ENCODE measurements at regions not wholly inside any gene's neighbourhood (a gene's known extent, or its start where the extent isn't known, plus 50 kb on each side); places are given as distances from the start of the nearest gene placed in this dataset.

GRCh38 chr2:121101093-121101715, 183.8 kb downstream of the TFCP2L1 start:
- in situ Hi-C loops (cut with HindIII; ENCODE audit: low pct_unique_long_range_greater_than_20kb, low sequenced_read_pairs), result no loop called here
- DNase-seq (ENCODE audit: low read depth, low spot score), result no peak

GRCh38 chr2:121102941-121103340, 182.1 kb downstream of the TFCP2L1 start:
- in situ Hi-C loops (cut with HindIII; ENCODE audit: low pct_unique_long_range_greater_than_20kb, low sequenced_read_pairs), result no loop called here
- DNase-seq (ENCODE audit: low read depth, low spot score), result no peak

DNA sequence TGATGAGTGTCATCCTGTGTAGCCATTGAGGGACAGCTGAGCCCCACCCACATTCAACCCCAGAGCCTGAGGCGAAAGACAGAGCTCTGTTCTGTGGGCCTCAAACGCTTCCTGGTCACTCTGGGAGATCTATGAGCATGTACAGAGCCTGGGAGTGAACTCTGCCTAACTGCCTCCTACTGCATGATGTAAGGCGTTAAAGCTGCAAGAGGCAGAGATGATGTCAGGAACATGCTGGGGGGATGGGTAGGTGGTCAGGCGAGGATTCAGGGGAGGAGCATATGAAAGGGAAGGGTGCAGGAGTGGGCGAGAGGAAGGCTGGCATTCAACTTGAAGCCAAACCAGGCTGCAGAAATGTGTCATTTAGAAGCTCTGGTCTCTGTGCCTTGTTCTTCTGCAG, 181.0 kb downstream of the TFCP2L1 start:
- no peak for DNase-seq (ENCODE audit: low read depth, low spot score)
- in situ Hi-C loops (cut with HindIII; ENCODE audit: low pct_unique_long_range_greater_than_20kb, low sequenced_read_pairs), result no loop called here

GRCh38 chr2:121104721-121105141, 180.3 kb downstream of the TFCP2L1 start:
- in situ Hi-C loops (cut with HindIII; ENCODE audit: low pct_unique_long_range_greater_than_20kb, low sequenced_read_pairs), result no loop called here
- DNase-seq (ENCODE audit: low read depth, low spot score), result no peak

DNA sequence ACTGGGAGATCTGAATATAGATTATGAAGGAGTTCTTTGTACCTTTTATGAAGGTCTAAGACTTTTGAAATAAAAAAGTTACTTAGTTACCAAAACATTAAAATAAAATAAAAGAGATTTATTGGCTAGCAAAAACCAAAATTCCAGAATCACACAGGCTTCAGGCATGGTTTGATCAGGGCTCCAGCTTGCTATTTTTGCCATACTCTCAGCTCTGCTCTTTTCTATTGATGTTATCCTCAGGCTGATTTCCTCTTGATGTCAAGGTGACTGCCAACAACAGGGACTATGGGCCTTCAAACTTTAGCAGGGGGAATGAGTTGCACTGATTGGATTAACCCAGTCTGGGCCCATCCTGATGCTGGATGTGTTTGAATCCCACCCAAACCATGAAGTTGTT, 174.1 kb downstream of the TFCP2L1 start:
- in situ Hi-C loops (cut with HindIII; ENCODE audit: low pct_unique_long_range_greater_than_20kb, low sequenced_read_pairs), result no loop called here
- DNase-seq (ENCODE audit: low read depth, low spot score), result no peak

DNA sequence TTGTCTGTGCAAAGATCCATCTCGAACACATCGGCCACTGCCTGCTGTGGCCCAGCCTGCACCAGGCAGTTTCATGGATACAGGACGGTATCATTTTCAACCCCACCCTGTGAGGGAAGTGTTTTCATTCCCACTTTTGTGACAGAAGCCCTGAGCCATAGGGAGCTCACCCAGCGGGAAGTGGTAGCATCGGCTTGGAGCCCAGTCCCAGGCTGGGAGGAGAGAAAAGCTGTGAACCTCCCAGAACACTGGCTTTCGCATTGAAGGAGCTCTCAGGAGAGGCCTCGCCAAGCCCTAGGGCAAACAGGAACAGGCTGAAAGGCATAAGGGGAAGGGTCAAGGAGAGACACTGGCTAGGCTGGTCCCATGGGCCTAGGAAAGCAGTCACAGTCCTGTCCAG, 166.1 kb downstream of the TFCP2L1 start:
- in situ Hi-C loops (cut with HindIII; ENCODE audit: low pct_unique_long_range_greater_than_20kb, low sequenced_read_pairs), result no loop called here
- no peak for DNase-seq (ENCODE audit: low read depth, low spot score)

- in situ Hi-C loops (cut with HindIII; ENCODE audit: low pct_unique_long_range_greater_than_20kb, low sequenced_read_pairs), result no loop called here
- no peak for DNase-seq (ENCODE audit: low read depth, low spot score)
Observed at GRCh38 chr2:121120411-121120810, 164.6 kb downstream of the TFCP2L1 start.

- in situ Hi-C loops (cut with HindIII; ENCODE audit: low pct_unique_long_range_greater_than_20kb, low sequenced_read_pairs), result no loop called here
- DNase-seq (ENCODE audit: low read depth, low spot score), result no peak
Observed at GRCh38 chr2:121120991-121121390, 164.0 kb downstream of the TFCP2L1 start.

- no peak for DNase-seq (ENCODE audit: low read depth, low spot score)
- in situ Hi-C loops (cut with HindIII; ENCODE audit: low pct_unique_long_range_greater_than_20kb, low sequenced_read_pairs), result no loop called here
Observed at GRCh38 chr2:121121661-121122060, 163.3 kb downstream of the TFCP2L1 start.

- in situ Hi-C loops (cut with HindIII; ENCODE audit: low pct_unique_long_range_greater_than_20kb, low sequenced_read_pairs), result no loop called here
Observed at GRCh38 chr2:121123268-121123667, 161.7 kb downstream of the TFCP2L1 start.

GRCh38 chr2:121124330-121124729, 160.7 kb downstream of the TFCP2L1 start:
- in situ Hi-C loops (cut with HindIII; ENCODE audit: low pct_unique_long_range_greater_than_20kb, low sequenced_read_pairs), result no loop called here
- DNase-seq (ENCODE audit: low read depth, low spot score), result no peak

More at GRCh38 chr2:121123268-121123667, 161.7 kb downstream of the TFCP2L1 start:
- no peak for DNase-seq (ENCODE audit: low read depth, low spot score)

DNA sequence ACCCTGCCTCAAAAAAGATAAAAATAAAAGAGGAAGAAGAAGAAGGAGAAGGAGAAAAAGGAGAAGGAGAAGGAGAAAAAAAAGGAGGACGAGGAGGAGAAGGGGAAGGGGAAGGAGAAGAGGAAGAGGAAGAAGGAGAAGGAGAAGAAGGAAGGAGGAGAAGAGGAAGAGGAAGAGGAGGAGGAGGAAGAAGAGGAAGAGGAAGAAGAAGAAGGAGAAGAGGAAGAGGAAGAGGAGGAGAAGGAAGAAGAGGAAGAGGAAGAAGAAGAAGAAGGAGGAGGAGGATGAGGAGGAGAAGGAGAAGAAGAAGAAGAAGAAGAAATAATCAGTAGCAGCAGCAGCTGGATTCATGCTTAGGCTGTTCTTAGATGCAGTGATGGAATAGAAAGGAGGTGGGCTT, 159.7 kb downstream of the TFCP2L1 start:
- in situ Hi-C loops (cut with HindIII; ENCODE audit: low pct_unique_long_range_greater_than_20kb, low sequenced_read_pairs), result no loop called here

GRCh38 chr2:121128741-121129659, 156.0 kb downstream of the TFCP2L1 start:
- in situ Hi-C loops (cut with HindIII; ENCODE audit: low pct_unique_long_range_greater_than_20kb, low sequenced_read_pairs), result no loop called here
- DNase-seq (ENCODE audit: low read depth, low spot score), result peak; percentile 74

More for the DNA sequence above, 159.7 kb downstream of the TFCP2L1 start:
- DNase-seq (ENCODE audit: low read depth, low spot score), result no peak

- in situ Hi-C loops (cut with HindIII; ENCODE audit: low pct_unique_long_range_greater_than_20kb, low sequenced_read_pairs), result no loop called here
- no peak for DNase-seq (ENCODE audit: low read depth, low spot score)
Observed at GRCh38 chr2:121129692-121130091, 155.3 kb downstream of the TFCP2L1 start.

DNA sequence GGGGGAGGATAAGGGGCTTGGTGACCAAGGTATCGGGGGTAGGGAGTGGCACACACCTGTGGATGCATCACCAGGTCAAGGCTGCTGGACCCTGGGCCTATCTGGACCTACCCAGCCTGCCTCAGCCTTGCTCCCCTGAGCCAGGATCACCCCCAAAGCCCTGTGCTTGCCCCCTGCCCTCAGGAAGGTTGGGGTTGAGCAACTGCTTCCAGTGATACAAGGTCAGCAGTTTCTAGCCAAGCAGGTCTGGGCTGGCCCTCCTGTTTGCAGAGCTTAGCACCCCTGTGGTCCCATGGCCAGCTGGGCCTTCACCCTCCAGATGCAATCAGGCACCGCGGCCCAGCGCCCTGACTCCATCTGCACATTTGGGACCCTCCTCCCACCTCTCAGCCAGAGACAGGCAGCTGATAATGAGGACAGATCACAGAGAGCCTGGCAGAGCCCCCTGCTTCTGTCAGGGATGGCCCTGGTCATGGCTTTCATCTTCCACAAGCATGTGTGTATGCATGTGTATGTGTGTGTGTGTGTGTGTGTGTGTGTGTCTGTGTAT, 154.6 kb downstream of the TFCP2L1 start:
- in situ Hi-C loops (cut with HindIII; ENCODE audit: low pct_unique_long_range_greater_than_20kb, low sequenced_read_pairs), result no loop called here
- DNase-seq (ENCODE audit: low read depth, low spot score), result no peak

- in situ Hi-C loops (cut with HindIII; ENCODE audit: low pct_unique_long_range_greater_than_20kb, low sequenced_read_pairs), result no loop called here
- DNase-seq (ENCODE audit: low read depth, low spot score), result no peak
Observed at GRCh38 chr2:121131375-121131774, 153.6 kb downstream of the TFCP2L1 start.

- no peak for DNase-seq (ENCODE audit: low read depth, low spot score)
- in situ Hi-C loops (cut with HindIII; ENCODE audit: low pct_unique_long_range_greater_than_20kb, low sequenced_read_pairs), result no loop called here
Observed at GRCh38 chr2:121132054-121132761, 152.8 kb downstream of the TFCP2L1 start.

- no peak for DNase-seq (ENCODE audit: low read depth, low spot score)
- in situ Hi-C loops (cut with HindIII; ENCODE audit: low pct_unique_long_range_greater_than_20kb, low sequenced_read_pairs), result no loop called here
Observed at GRCh38 chr2:121132762-121133107, 152.3 kb downstream of the TFCP2L1 start.
